Spleen (tissue), 7 donors: ENCODE measurements at regions not wholly inside any gene's neighbourhood (a gene's known extent, or its start where the extent isn't known, plus 50 kb on each side); places are given as distances from the start of the nearest gene placed in this dataset.

Source experiments
- POLR2A ChIP-seq, 3 donors: fragments of 450-650 bp; IDR thresholded peaks; one replicate each; pipeline ENCODE4 v1.5.1; 2017; ENCODE audit warnings: antibody characterized with exemption in 3 of 3, mild to moderate bottlenecking in 1 of 3
- TF ChIP-seq, protein P1 (sequence below), 11 experiments: fragments of 200-600 bp in 7 of 11; fragments of 450-650 bp in 4 of 11; sonication (generic) in 4 of 11; IDR thresholded peaks in 8 of 11; conservative IDR thresholded peaks in 3 of 11; 1 replicate in 7 of 11; 2 replicates in 4 of 11; pipeline versions ENCODE4 v1.4.0 to v1.8.0; 2016 to 2021; ENCODE audit warnings: antibody characterized with exemption in 11 of 11, inconsistent platforms in 4 of 11, mild to moderate bottlenecking in 1 of 11
- donor health status: DM: no; HTN: no; CAD: no; lungs with moderate emphysema.
- donor health status: DM: no; HTN: no; CAD: no.
- donor health status: DM: no; HTN: no; CAD: no.

DNA sequence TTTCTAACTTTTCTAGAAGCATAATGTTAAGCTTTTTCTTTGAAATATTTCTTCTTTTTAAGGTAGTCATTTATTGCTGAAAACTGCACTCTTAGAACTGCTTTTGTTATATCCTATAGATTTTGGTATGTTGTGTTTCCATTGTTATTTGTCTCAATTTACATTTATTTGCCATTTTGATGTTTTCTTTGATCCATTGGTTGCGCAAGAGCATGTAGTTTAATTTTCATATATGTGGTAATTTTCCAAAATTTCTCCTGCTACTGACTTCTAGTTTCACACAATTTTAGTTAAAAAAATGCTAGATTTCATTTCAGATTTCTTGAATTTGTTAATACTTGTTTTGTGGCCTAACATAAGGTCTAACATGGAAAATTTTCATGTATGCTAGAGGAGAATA is 1029.3 kb upstream of the TYRP1 start:
- TF ChIP-seq, protein P1, sequence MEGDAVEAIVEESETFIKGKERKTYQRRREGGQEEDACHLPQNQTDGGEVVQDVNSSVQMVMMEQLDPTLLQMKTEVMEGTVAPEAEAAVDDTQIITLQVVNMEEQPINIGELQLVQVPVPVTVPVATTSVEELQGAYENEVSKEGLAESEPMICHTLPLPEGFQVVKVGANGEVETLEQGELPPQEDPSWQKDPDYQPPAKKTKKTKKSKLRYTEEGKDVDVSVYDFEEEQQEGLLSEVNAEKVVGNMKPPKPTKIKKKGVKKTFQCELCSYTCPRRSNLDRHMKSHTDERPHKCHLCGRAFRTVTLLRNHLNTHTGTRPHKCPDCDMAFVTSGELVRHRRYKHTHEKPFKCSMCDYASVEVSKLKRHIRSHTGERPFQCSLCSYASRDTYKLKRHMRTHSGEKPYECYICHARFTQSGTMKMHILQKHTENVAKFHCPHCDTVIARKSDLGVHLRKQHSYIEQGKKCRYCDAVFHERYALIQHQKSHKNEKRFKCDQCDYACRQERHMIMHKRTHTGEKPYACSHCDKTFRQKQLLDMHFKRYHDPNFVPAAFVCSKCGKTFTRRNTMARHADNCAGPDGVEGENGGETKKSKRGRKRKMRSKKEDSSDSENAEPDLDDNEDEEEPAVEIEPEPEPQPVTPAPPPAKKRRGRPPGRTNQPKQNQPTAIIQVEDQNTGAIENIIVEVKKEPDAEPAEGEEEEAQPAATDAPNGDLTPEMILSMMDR (IDR thresholded peaks at IDR 0.05 in 8 of 11, conservative IDR thresholded peaks at IDR 0.05 in 3 of 11) = no peak
- TF ChIP-seq POLR2A (IDR thresholded peaks at IDR 0.05) = no peak
